HCT116 (cell line): ENCODE measurements at regions not wholly inside any gene's neighbourhood (a gene's known extent, or its start where the extent isn't known, plus 50 kb on each side); places are given as distances from the start of the nearest gene placed in this dataset.

Experiments
- EZH2 ChIP-seq: fragments of 200-600 bp; sonication (generic); IDR thresholded peaks from 2 replicates; pipeline ENCODE4 v1.6.1; 2017; ENCODE audit warnings: antibody characterized with exemption, mixed run types
- POLR2A ChIP-seq: IDR thresholded peaks from 2 replicates; pipeline ENCODE4 v1.7.0; 2011; ENCODE audit warnings: borderline replicate concordance; ENCODE audit not compliant: insufficient read depth, insufficient read length; ENCODE audit errors: extremely low read depth

DNA sequence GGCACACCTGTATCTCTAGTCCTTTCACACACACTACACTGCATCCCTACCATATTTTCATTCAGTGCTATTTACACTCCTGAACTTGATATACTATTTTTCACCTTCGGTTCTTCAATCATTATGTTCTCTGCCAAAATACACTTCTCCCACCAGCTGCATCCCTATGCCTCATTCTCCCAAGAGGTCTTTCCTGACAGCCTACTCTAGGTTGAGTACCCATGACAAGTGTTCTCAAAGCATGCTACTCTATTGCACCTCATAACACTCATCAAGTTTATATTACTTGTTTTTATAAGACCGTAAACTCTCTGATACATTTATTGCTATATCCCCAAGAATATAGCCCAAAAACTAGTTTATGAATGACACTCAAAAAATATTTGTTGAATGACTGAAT is 549.5 kb downstream of the PYDC2 start:
- TF ChIP-seq POLR2A (no peak), EZH2 (no peak)
